HepG2 (cell line): ENCODE measurements at regions not wholly inside any gene's neighbourhood (a gene's known extent, or its start where the extent isn't known, plus 50 kb on each side); places are given as distances from the start of the nearest gene placed in this dataset.

ENCODE experiments used
- CBFB ChIP-seq: sonication (generic); formaldehyde crosslinking; IDR thresholded peaks from 2 replicates; pipeline ENCODE4 v1.4.0; 2020; ENCODE audit warnings: missing genetic modification reagents
- CEBPG ChIP-seq: IDR thresholded peaks from 2 replicates; pipeline ENCODE4 v1.6.1; 2016
- EP300 ChIP-seq, 3 experiments: sonication (generic) in 1 of 3; formaldehyde crosslinking in 1 of 3; IDR thresholded peaks; 2 replicates each; pipeline versions ENCODE4 v1.5.1 to v1.6.1; 2011 to 2020; ENCODE audit warnings: low read depth in 2 of 3, low read length in 2 of 3, borderline replicate concordance in 1 of 3, improper control_type of control experiment in 1 of 3, mild to moderate bottlenecking in 1 of 3, missing genetic modification reagents in 1 of 3, moderate library complexity in 1 of 3
- HHEX ChIP-seq: IDR thresholded peaks from 2 replicates; pipeline ENCODE4 v1.6.1; 2016; ENCODE audit warnings: control low read depth
- HNF1A ChIP-seq, 2 experiments: sonication (generic) in 1 of 2; formaldehyde crosslinking in 1 of 2; IDR thresholded peaks; 2 replicates each; pipeline versions ENCODE4 v1.4.0 to v1.6.1; 2016 to 2020; ENCODE audit warnings: borderline replicate concordance in 1 of 2, low read depth in 1 of 2, mild to moderate bottlenecking in 1 of 2, missing genetic modification reagents in 1 of 2
- JUNB ChIP-seq: sonication (generic); formaldehyde crosslinking; IDR thresholded peaks from 2 replicates; pipeline ENCODE4 v1.8.0; 2022; ENCODE audit warnings: missing genetic modification reagents, mild to moderate bottlenecking, borderline replicate concordance
- MIER2 ChIP-seq: IDR thresholded peaks from 2 replicates; pipeline ENCODE4 v1.6.1; 2016; ENCODE audit warnings: missing biosample characterization, missing genetic modification reagents
- MLX ChIP-seq: IDR thresholded peaks from 2 replicates; pipeline ENCODE4 v1.6.1; 2016
- NFE2L1 ChIP-seq: sonication (generic); formaldehyde crosslinking; IDR thresholded peaks from 2 replicates; pipeline ENCODE4 v1.4.0; 2020; ENCODE audit warnings: missing genetic modification reagents, mild to moderate bottlenecking, borderline replicate concordance
- POLR2A ChIP-seq, 2 experiments: IDR thresholded peaks; 2 replicates each; pipeline ENCODE4 v1.6.1; 2011; ENCODE audit warnings: low read depth in 2 of 2, low read length in 2 of 2, mild to moderate bottlenecking in 1 of 2, moderate library complexity in 1 of 2; ENCODE audit not compliant: insufficient read depth in 1 of 2
- SMARCC2 ChIP-seq: fragments of 450-650 bp; IDR thresholded peaks from 2 replicates; pipeline ENCODE4 v1.6.1; 2017; ENCODE audit warnings: antibody characterized with exemption, mild to moderate bottlenecking
- ZFP41 ChIP-seq: sonication (generic); formaldehyde crosslinking; IDR thresholded peaks from 2 replicates; pipeline ENCODE4 v1.4.0; 2020; ENCODE audit warnings: mild to moderate bottlenecking, missing genetic modification reagents, borderline replicate concordance
- ZKSCAN1 ChIP-seq: fragments of 150-350 bp; IDR thresholded peaks from 2 replicates; pipeline ENCODE4 v1.6.1; 2014; ENCODE audit warnings: low read length
- ZMYM4 ChIP-seq: sonication (generic); formaldehyde crosslinking; IDR thresholded peaks from 2 replicates; pipeline ENCODE4 v1.8.1; 2023; ENCODE audit warnings: mild to moderate bottlenecking, missing genetic modification reagents
- ZNF124 ChIP-seq: sonication (generic); formaldehyde crosslinking; IDR thresholded peaks from 2 replicates; pipeline ENCODE4 v1.4.0; 2020; ENCODE audit warnings: missing genetic modification reagents
- ZNF335 ChIP-seq: sonication (generic); formaldehyde crosslinking; IDR thresholded peaks from 2 replicates; pipeline ENCODE4 v1.4.0; 2020; ENCODE audit warnings: missing genetic modification reagents
- ZNF572 ChIP-seq: sonication (generic); formaldehyde crosslinking; IDR thresholded peaks from 2 replicates; pipeline ENCODE4 v1.5.1; 2020; ENCODE audit warnings: mild to moderate bottlenecking, missing genetic modification reagents
- ZNF7 ChIP-seq: IDR thresholded peaks from 2 replicates; pipeline ENCODE4 v1.6.1; 2016; ENCODE audit warnings: missing biosample characterization, missing genetic modification reagents
- ZNF800 ChIP-seq: sonication (generic); formaldehyde crosslinking; IDR thresholded peaks from 2 replicates; pipeline ENCODE4 v1.4.0; 2020; ENCODE audit warnings: missing genetic modification reagents
- TF ChIP-seq, protein P1 (sequence below): IDR thresholded peaks from 2 replicates; pipeline ENCODE4 v1.6.1; 2016; ENCODE audit warnings: mild to moderate bottlenecking
- TF ChIP-seq, protein P2 (sequence below): sonication (generic); formaldehyde crosslinking; IDR thresholded peaks from 2 replicates; pipeline ENCODE4 v1.8.0; 2022; ENCODE audit warnings: mild to moderate bottlenecking, missing genetic modification reagents, moderate library complexity

DNA sequence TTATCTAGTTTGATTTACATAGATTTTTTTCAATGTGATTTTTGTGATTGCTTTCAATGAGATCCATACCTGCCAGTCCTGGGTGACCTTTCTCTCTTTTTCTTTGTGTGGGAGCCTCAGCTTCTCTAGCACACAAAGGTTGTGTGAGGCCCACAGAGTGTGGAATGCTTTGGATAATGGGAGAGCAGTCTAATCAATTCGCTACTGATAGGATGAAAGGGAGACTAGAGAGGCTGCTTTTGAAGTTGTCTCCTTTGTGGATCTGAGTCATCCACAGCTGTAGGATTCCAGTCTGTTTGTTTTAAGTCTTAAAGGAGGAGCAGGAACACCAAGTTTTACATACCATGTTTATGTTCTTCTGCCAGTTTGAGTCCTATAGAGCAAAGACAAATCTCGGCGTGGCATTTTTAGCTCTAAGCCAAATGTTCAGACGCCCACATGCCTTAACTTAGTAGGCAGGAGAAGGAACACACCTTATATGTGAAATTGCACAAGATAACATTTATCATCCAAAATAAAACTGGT, 330.0 kb downstream of the ARL4A start (continued):
- TF ChIP-seq HNF1A (IDR thresholded peaks at IDR 0.05; ENCODE audit: low read depth), result peak; percentile 84
- peak; percentile 85; the same call in 1 of the 2 replicates for TF ChIP-seq HNF1A (CRISPR knock-in tag; IDR thresholded peaks at IDR 0.05; ENCODE audit: borderline replicate concordance)
- peak; percentile 95 to 99 for TF ChIP-seq EP300 (IDR thresholded peaks at IDR 0.05; ENCODE audit: low read depth in 2 of 2, low read length in 2 of 2)
- peak; percentile 99 for TF ChIP-seq EP300 (CRISPR knock-in tag; IDR thresholded peaks at IDR 0.05; ENCODE audit: borderline replicate concordance)
- no peak for TF ChIP-seq ZNF800
- TF ChIP-seq ZNF124 (CRISPR knock-in tag), result 0 out of 2 replicates have a peak, but pooled peaks have one; percentile 38
- peak; percentile 100 for TF ChIP-seq JUNB (CRISPR knock-in tag)
- TF ChIP-seq ZMYM4 (CRISPR knock-in tag), result peak; percentile 88
- peak; percentile 89 for TF ChIP-seq MLX (CRISPR knock-in tag)
- TF ChIP-seq CEBPG (CRISPR knock-in tag), result peak; percentile 47; the same call in 1 of the 2 replicates
- peak; percentile 66 for TF ChIP-seq MIER2
- TF ChIP-seq ZNF7 (CRISPR knock-in tag), result peak; percentile 50; the same call in 1 of the 2 replicates
- no peak for TF ChIP-seq ZNF572 (CRISPR knock-in tag)
- TF ChIP-seq ZNF335 (CRISPR knock-in tag), result peak; percentile 80; the same call in 1 of the 2 replicates
- TF ChIP-seq POLR2A (IDR thresholded peaks at IDR 0.05; ENCODE audit: insufficient read depth in 1 of 2, low read depth in 2 of 2, low read length in 2 of 2), result peak in 1 of 2 experiments; percentile 19; a peak in 1 of 4 replicates
- peak; percentile 85 for TF ChIP-seq HHEX (CRISPR knock-in tag)
- TF ChIP-seq, protein P1, sequence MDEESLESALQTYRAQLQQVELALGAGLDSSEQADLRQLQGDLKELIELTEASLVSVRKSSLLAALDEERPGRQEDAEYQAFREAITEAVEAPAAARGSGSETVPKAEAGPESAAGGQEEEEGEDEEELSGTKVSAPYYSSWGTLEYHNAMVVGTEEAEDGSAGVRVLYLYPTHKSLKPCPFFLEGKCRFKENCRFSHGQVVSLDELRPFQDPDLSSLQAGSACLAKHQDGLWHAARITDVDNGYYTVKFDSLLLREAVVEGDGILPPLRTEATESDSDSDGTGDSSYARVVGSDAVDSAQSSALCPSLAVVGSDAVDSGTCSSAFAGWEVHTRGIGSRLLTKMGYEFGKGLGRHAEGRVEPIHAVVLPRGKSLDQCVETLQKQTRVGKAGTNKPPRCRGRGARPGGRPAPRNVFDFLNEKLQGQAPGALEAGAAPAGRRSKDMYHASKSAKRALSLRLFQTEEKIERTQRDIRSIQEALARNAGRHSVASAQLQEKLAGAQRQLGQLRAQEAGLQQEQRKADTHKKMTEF (CRISPR knock-in tag), result peak; percentile 97
- no peak for TF ChIP-seq NFE2L1 (CRISPR knock-in tag)
- 0 out of 2 replicates have a peak, but pooled peaks have one; percentile 39 for TF ChIP-seq SMARCC2
- TF ChIP-seq, protein P2, sequence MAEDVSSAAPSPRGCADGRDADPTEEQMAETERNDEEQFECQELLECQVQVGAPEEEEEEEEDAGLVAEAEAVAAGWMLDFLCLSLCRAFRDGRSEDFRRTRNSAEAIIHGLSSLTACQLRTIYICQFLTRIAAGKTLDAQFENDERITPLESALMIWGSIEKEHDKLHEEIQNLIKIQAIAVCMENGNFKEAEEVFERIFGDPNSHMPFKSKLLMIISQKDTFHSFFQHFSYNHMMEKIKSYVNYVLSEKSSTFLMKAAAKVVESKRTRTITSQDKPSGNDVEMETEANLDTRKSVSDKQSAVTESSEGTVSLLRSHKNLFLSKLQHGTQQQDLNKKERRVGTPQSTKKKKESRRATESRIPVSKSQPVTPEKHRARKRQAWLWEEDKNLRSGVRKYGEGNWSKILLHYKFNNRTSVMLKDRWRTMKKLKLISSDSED (CRISPR knock-in tag), result no peak
- 0 out of 2 replicates have a peak, but pooled peaks have one; percentile 49 for TF ChIP-seq CBFB
- no peak for TF ChIP-seq ZFP41 (CRISPR knock-in tag)
- TF ChIP-seq ZKSCAN1, result 0 out of 2 replicates have a peak, but pooled peaks have one; percentile 27
